ENCODE measurements at regions not wholly inside any gene's neighbourhood (a gene's known extent, or its start where the extent isn't known, plus 50 kb on each side); places are given as distances from the start of the nearest gene placed in this dataset.
"Not testable (repeated sequence)": the region's sequence is repeated elsewhere in the genome, so short reads cannot be mapped to it uniquely, and the experiment has no call there.

DNA sequence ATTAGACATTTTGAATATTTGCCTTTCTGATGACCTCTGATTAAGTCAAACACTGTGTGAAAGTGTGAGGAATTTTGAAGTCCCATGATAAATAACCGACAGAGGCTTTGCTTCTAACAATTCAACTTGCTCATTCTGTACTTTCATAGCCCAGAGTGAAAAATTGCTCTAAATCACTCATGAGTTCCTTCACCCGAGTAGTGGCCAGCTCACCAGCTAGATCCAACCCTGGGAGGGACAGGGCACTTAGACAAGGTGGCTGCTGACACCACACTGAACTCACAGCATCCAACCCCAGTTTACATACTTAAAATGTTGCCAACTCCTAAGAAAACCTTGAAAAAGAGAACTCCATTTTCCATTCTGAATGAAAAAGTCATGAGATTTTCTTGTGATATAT, 80.0 kb upstream of the LYZL1 start:
- DNase-seq (ENCODE audit: low read depth in 2 of 2) = no peak

DNA sequence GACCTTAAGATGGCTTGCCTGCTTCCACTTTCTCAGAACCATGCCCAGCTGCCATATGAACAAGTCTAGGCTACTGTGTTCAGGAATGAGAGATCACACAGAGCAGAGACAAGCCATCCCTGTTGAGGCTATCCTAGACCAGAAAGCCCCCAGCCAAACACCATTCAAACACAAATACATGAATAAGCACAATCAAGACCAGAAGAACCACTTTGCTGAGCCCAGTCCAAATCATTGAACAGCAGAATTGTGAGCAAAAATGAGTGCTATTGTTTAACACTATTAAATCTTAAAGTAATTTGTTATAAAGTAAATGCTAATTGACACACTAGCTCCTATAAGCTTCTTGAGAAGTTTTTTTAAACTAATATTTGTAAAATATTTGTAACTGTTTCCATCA, 79.0 kb upstream of the LYZL1 start:
- DNase-seq (ENCODE audit: low read depth in 2 of 2) = no peak

DNA sequence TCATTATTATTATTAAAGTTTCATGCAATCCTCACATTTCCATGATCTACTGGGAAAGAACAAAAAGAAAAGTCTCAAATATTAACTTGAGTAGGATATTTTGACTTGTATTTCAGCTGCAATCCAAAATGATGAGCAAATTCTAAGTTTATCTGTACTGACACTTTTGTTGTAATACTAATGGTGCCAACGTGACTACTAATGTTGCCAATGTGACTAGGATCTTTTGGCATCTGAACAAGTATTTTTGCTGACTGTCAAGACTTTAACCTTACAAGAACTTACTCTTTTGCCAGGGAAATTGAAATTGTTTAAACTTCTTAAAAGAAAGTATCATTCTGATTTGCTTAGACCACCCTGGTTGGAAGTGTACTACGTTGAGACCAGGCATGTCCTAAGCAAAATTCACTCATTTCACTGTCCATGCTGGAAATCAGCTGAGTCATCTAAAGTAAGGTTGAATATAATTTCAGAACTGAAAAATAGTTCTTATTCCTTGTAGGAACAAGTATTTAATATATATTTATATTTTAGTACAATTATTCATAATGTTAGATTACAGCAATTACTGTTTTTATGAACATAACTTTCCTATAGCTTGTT, 78.5 kb upstream of the LYZL1 start:
- no peak for DNase-seq (ENCODE audit: low read depth in 2 of 2)

DNA sequence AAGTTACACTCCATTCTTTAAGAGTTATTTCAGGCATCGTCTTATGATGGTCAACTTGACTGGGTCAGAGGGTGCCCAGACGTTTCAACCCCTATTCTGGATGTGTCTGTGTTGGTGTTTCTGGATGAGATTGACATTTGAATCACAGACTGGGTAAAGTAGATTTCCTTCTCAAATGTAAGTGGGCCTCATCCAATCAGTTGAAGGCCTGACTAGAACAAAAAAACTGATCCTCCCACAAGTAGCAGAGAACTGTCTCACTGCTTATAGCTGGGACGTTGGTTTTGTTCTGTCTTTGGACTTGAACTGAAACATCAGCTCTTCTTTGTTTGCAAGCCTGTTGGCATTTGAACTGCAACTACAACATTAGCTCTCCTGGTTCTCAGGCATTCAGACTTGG, 76.3 kb upstream of the LYZL1 start:
- DNase-seq (ENCODE audit: low read depth in 2 of 2) = no peak

DNA sequence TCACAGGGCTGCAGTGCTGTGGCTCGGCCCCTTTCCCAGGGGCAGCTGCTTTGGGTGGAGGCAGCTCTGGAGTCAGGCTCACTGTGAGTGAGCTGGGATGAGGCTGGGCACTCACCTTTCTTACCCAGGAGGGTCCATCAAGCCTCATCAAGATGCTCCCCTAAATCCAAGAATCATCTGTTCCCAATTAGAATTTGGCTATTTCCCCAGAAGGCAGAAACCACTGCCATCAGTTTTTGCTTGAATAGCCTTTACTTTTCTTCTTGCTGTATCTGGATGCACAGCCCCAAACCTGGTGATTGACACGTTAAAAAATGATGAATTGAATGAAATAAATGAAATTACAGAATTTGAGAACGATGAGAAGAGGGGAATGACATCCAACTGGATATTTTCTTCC, 74.3 kb upstream of the LYZL1 start:
- no peak for DNase-seq (ENCODE audit: low read depth in 2 of 2)

DNA sequence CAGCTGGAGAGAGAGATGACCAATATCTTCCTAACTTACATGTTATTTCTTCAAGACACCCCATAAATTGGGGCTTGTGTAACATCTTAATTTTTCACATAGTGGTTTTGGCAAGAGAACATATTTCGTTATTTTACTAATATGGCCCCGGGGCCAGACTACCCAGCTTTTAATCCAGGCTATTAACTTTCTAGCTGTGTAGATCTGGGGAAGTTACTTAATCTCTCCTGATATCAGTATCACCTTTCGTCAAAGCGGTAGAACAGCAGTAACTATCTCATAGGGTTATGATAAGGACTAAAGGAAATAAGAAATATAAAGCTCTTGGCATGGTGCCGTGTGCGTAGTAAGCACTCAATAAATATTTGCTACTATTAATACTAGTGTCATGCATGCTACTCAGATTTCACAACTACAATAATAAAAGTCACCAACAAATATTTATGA, 71.6 kb upstream of the LYZL1 start:
- no peak for DNase-seq (ENCODE audit: low read depth in 2 of 2)

DNA sequence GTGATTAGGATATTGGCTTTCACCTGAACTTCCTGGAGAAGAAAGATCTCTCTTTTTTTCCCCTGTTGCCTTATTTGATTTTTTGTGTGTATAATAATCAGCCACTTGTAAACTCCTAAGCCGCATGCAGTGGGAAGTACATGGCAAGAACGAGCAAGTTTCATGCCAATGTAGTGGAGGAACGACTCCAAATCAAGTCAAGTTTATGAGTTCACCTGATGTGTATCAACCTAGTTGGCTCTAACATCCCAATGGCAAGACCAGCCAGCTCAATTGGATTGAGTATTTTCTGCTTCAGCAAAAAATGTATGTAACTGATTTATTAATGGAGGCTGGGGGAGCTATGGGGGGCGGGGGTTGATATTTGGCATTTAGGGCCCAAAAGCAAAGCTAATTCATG, 65.5 kb upstream of the LYZL1 start:
- DNase-seq (ENCODE audit: low read depth in 2 of 2) = no peak

DNA sequence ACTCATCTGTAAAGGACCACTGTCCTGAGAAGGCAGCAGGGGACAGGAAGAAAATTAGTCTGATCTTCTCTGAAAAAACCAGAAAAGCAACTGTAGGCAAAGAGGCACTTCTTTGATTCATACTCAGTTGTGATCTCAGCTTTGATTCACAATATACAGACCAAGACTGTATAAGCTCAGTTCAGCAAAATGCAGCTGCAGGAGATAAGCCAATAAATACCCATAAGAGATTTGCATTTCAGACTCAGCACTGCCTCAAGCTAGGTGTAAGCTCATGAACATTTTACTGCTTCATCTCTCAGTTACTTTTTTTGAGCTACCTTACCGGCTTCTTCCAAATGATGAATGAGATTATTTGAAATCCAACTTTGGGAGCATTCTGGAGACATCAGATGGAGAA, 64.2 kb upstream of the LYZL1 start:
- no peak for DNase-seq (ENCODE audit: low read depth in 2 of 2)

DNA sequence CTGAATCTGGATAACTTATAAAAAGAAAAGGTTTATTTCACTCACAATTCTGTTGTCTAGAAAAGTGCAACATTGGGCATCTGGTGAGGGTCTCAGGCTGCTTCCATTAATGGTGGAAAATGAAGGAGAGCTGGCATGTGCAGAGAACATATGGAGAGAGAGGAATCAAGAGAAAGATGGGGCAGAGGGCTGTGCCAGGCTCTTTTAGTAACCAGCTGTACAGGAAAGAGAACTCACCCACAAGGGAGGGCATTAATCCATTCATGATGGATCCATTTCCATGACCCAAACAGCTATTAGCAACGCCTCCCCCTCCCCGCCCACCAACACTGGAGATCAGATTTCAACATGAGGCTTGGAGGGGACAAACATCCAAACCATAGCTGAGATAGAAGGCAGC, 61.7 kb upstream of the LYZL1 start:
- DNase-seq (ENCODE audit: low read depth in 2 of 2) = no peak

DNA sequence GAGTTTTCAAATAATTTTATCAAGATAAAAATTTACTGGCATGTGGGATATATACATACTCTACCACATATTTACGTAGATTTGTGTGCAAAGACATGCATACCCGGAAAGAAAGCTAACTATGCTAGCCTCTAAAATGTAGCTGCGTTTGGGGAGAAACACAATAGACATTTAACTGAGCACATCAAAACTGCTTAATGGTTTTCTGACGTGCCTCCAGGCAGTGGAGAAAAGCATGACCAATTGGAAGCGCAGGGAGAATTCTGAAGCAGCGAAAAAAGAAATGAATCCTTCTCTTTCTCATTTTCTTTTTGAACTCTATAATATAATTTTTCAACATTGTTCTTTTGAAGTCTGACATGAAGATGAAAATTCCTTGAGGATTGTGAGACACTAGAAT, 60.3 kb upstream of the LYZL1 start:
- no peak for DNase-seq (ENCODE audit: low read depth in 2 of 2)

DNA sequence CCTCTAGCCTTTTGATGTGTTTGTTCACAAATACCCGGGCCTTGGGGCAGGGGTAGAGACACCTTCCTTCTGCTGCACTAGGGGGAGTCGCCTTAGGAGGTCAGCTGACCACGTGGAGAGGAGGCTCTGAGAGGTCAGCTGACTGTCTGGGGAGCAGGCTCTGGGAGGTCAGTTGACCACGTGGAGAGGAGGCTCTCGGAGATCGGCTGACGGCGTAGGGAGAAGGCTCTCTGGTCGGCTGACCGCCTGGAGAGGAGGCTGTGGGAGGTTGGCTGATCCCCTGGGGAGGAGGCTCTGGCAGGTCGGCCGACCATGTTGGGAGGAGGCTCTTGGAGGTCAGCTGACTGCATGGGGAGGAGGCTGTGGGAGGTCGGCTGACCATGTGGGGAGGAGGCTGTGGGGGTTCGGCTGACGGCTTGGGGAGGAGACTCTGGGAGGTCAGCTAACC, 59.6 kb upstream of the LYZL1 start:
- no peak for DNase-seq (ENCODE audit: low read depth in 2 of 2)

DNA sequence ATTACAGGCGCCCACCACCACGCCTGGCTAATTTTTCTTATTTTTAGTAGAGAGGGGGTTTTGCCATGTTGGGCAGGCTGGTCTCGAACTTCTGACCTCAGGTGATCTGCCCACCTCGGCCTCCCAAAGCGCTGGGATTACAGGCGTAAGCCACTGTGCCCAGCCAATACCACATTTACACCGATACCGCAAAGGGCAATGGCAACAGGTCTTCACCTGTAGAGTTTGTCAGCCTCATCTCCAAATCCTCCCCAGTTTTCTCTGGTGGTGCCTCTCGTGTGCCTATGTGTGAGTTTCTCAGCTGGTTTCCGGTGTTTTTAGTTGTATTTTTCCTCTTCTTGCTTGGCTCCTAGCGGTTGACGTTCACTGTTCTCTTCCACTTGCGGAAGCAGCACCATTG, 52.0 kb upstream of the LYZL1 start:
- DNase-seq (ENCODE audit: low read depth in 2 of 2) = not testable (repeated sequence)

DNA sequence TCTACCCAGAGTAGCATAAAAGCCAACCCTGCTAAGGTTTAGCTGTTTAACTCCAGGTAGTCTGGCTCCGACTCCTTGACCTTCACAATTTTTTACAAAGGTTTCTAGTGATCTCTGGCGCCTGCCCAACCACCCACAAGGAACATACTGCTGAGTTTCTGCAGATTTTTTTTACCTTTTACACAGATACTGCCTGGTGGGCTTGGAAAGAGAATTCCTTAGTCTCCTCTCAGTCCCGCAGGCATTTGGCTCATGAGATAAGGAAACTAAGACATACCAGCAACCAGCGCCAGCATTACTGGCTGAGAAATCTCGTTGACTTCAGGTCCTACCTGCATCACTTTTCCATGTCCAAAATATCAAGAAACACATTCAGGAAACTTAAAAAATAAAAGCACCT, 51.1 kb upstream of the LYZL1 start:
- DNase-seq (ENCODE audit: low read depth in 2 of 2) = no peak

DNA sequence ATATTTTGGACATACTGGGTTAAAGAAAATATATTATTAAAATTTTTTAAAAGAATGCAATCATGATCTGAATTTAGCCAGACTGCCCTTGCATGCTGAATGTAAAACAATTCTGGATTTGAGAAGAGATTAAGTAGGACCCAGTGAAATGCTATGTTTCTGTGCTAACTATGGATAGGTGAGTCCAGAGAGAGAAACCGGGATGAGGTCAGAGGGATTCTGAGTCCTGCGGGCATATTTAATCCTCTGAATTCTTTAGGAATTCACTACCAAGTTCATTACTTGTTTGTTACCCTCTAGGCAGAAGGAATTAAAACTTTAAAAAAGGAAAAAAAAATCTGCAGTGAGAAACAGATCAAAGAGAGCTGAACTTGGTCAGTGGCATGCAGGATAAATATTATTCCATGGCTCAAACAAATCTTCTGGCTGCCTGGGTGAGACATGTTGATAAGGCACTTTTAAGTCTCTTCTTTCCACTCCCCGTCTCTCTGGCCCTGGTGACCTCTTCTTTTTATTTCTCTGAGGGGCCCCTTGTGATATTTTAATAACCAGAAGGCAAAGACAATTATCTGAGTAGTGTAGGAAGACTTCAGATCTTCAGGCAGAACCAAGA, 50.2 kb upstream of the LYZL1 start:
- DNase-seq (ENCODE audit: low read depth in 2 of 2) = no peak

Measured in stimulated activated CD8-positive, alpha-beta memory T cell treated with anti-CD3 and anti-CD28 coated beads, Interleukin-7, amount 100 ng/mL, for 4 hours (primary cell).